MCF 10A (cell line): ENCODE measurements at regions not wholly inside any gene's neighbourhood (a gene's known extent, or its start where the extent isn't known, plus 50 kb on each side); places are given as distances from the start of the nearest gene placed in this dataset.

Source experiments
- BruUV-seq: library from RNA; stranded (reverse); fragments of 400-500 nt; replicated peaks from 2 replicates; lab custom pipeline; 2021; lab: Mats Ljungman, UMichigan
- CTCF ChIA-PET: fragments of 300-600 bp; sonication (Branson Sonifier 250); formaldehyde crosslinking; extraction: SDS; loops from one replicate; lab custom pipeline; 2021; ENCODE audit warnings: antibody characterized with exemption, inconsistent platforms; lab: Yijun Ruan, JAX
- POLR2A ChIA-PET: fragments of 300-600, 350-650 bp; sonication (Branson Sonifier 250); formaldehyde crosslinking; extraction: SDS; loops from one replicate; lab custom pipeline; 2020; ENCODE audit warnings: antibody characterized with exemption, inconsistent platforms; lab: Yijun Ruan, JAX
- DNase-seq: peaks from one replicate; pipeline ENCODE4 v3.0.0-alpha.2; 2018; ENCODE audit not compliant: unreplicated experiment
- H3K27ac Mint-ChIP-seq: one replicate; pipeline ENCODE4 v1.8.0; 2022; ENCODE audit warnings: mild to moderate bottlenecking, low read depth, mixed read lengths; ENCODE audit not compliant: unreplicated experiment
- H3K27me3 Mint-ChIP-seq: one replicate; pipeline ENCODE4 v1.8.0; 2022; ENCODE audit warnings: mixed read lengths; ENCODE audit not compliant: insufficient read depth, unreplicated experiment
- H3K36me3 Mint-ChIP-seq: one replicate; pipeline ENCODE4 v1.8.0; 2022; ENCODE audit warnings: mild to moderate bottlenecking, moderate library complexity, mixed read lengths; ENCODE audit not compliant: insufficient read depth, unreplicated experiment
- H3K4me1 Mint-ChIP-seq: one replicate; pipeline ENCODE4 v1.8.0; 2022; ENCODE audit warnings: mixed read lengths; ENCODE audit not compliant: insufficient read depth, unreplicated experiment
- H3K4me3 Mint-ChIP-seq: one replicate; pipeline ENCODE4 v1.8.0; 2022; ENCODE audit warnings: mild to moderate bottlenecking, moderate library complexity, mixed read lengths; ENCODE audit not compliant: unreplicated experiment
- H3K9me3 Mint-ChIP-seq: one replicate; pipeline ENCODE4 v1.8.0; 2022; ENCODE audit warnings: mixed read lengths; ENCODE audit not compliant: unreplicated experiment
- intact Hi-C: fragments of 100-400 bp; cut with micrococcal nuclease; formaldehyde crosslinking; loops from 2 replicates; pipeline ENCODE4 v1.14.1; 2022
- TF ChIP-seq, protein P1 (sequence below): fragments of 200-600 bp; IDR thresholded peaks from one replicate; pipeline ENCODE4 v1.8.0; 2022; ENCODE audit warnings: antibody characterized with exemption, mild to moderate bottlenecking; ENCODE audit not compliant: unreplicated experiment

DNA sequence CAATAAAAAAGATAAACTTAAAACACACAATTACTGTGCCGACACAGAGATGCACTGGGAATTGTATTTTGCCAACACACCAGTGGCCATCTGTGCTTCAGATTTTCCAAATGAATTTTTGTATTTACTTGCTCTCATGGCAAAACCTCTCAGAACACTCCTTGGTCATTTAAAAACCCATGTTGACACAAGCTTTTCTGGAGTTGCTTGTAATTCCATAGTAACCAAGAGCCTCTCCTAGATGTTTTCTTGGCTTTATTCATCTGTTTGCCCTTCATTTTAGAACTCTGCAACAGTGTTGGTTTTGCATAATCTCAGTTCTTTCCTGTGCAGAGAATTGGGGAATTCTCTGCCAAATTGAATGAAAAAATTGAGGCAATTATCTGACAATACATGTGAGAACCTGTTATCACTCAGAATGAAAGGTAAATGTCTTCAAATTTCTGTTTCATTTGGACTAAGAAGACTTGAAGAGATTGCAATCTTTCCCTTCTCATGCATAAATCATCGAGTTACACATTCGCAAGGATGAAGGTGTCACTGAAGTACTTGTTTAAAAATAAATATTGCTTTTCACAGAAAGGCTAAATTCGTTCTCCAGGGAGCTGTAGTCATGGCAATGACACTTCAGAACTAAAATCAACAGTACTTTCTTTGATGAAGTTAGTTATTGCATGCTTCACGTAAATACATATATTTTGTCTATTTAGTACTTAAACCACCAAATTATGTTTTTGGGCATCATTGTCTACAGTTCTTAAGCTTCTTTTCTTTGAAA is 301.8 kb upstream of the CTSO start:
- DNase-seq = no peak
- ChIA-PET POLR2A (no interaction called here), CTCF (no interaction called here)
- Mint-ChIP-seq H3K27ac (no peak overlapping the region), H3K27me3 (no peaks in the 10 kb centered on the region), H3K4me1 (no peaks in the 10 kb centered on the region), H3K4me3 (no peak overlapping the region), H3K9me3 (no peaks in the 10 kb centered on the region), H3K36me3 (no peaks in the 10 kb centered on the region)
- TF ChIP-seq, protein P1, sequence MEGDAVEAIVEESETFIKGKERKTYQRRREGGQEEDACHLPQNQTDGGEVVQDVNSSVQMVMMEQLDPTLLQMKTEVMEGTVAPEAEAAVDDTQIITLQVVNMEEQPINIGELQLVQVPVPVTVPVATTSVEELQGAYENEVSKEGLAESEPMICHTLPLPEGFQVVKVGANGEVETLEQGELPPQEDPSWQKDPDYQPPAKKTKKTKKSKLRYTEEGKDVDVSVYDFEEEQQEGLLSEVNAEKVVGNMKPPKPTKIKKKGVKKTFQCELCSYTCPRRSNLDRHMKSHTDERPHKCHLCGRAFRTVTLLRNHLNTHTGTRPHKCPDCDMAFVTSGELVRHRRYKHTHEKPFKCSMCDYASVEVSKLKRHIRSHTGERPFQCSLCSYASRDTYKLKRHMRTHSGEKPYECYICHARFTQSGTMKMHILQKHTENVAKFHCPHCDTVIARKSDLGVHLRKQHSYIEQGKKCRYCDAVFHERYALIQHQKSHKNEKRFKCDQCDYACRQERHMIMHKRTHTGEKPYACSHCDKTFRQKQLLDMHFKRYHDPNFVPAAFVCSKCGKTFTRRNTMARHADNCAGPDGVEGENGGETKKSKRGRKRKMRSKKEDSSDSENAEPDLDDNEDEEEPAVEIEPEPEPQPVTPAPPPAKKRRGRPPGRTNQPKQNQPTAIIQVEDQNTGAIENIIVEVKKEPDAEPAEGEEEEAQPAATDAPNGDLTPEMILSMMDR = no peak
- no TSS peak for BruUV-seq
- intact Hi-C loops = no loop called here

DNA sequence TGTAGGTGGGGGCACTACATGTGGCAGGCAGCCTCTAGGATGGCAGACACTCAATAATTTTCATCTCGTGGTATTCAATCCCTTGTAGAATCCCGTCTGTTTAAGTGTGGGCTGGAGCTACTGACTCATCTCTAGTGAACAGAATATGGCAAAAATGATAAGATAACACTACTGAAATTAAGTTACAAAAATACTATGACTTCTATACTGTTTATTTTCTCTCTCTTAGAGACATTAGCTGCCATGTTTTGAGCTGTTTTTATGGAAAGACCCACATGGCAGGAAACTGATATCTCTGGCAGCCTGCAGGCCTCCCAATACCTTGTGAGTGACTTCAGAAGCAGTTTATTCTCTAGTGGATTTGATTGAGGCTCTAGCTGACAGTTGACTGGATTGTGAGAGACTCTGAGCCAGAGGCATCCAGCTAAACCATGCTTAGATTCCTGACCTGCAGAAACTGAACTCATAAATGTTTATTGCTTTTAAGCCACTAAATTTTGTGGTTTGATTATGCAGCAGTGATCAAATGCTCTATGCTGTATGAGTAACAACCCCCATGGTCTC is 298.8 kb upstream of the CTSO start:
- BruUV-seq = no TSS peak

DNA sequence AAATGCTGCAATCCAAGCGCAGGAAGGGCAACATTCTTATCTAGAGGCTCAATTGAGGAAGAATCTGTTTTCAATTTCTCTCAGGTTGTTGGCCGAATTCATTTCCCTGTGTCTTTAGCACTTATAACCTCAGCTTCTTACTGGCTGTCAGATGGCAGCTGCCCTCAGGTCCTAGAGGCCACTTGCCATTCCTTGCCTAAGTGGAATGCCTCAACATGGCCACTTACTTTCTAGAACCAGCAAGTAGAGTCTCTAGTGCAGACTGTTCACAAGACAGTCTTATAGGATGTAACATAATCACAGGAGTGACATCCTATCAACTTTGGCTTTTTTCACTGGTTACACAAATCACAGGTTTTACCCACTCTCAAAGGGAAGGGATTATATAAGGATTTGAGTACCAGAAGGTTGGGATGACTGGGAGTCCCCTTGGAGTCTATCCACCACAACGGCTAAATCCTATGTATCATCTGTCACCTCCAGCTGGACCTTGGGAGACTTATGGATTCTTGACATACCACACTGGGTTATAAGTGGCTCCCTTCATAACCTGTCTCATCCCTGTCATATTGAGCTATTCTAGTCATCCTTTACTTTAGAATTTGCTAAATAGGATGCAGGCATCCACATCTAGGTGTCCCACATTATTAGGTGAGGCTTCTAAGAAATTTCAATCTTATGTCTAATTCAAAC is 297.9 kb upstream of the CTSO start:
- POLR2A ChIA-PET = no interaction called here
- TF ChIP-seq, protein P1 = no peak
- Mint-ChIP-seq H3K27me3 (no peaks in the 10 kb centered on the region), H3K36me3 (no peaks in the 10 kb centered on the region), H3K4me1 (no peaks in the 10 kb centered on the region), H3K4me3 (no peak overlapping the region), H3K9me3 (no peaks in the 10 kb centered on the region), H3K27ac (no peak overlapping the region)
- intact Hi-C loops = no loop called here
- CTCF ChIA-PET = interaction anchor here (0.8 kb wide), 1 partner anchor 11 kb away, joined by 3 read pairs; no protein-coding TSS in a partner anchor
- no peak for DNase-seq
- no TSS peak for BruUV-seq

More for the DNA sequence above, 298.8 kb upstream of the CTSO start:
- no peak overlapping the region for H3K4me3 Mint-ChIP-seq
- CTCF ChIA-PET = no interaction called here
- H3K27ac Mint-ChIP-seq = no peak overlapping the region
- no peaks in the 10 kb centered on the region for H3K27me3 Mint-ChIP-seq
- POLR2A ChIA-PET = interaction anchor here (0.6 kb wide), 1 partner anchor 508 kb away, joined by 3 read pairs; no protein-coding TSS in a partner anchor
- intact Hi-C loops = no loop called here
- TF ChIP-seq, protein P1 = no peak
- no peaks in the 10 kb centered on the region for H3K36me3 Mint-ChIP-seq
- no peaks in the 10 kb centered on the region for H3K9me3 Mint-ChIP-seq
- no peak for DNase-seq
- no peaks in the 10 kb centered on the region for H3K4me1 Mint-ChIP-seq

DNA sequence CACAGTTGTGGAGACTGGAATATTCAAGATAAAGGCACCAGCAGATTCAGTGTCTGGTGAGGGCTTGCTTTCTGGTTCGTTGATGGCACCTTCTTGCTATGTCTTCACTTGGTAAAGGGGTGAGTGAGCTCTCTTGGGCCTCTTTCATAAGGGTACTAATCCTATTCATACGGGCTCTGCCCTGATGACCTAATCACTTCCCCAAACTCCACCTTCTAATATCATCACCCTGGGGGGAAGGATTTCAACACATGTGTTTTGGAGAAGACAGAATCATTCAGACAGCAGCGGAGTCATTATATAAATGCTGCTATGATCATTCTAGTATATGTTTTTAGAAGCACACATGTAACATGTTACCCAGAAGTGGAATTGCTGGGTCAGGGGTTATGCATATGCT is 295.3 kb upstream of the CTSO start:
- no TSS peak for BruUV-seq
- POLR2A ChIA-PET = no interaction called here
- intact Hi-C loops = no loop called here
- Mint-ChIP-seq H3K27me3 (no peaks in the 10 kb centered on the region), H3K9me3 (no peaks in the 10 kb centered on the region), H3K4me3 (no peak overlapping the region), H3K36me3 (no peaks in the 10 kb centered on the region), H3K4me1 (no peaks in the 10 kb centered on the region), H3K27ac (no peak overlapping the region)
- TF ChIP-seq, protein P1 = no peak
- DNase-seq = peak; percentile 8
- CTCF ChIA-PET = no interaction called here
